Right lobe of liver (tissue), 6 donors: ENCODE measurements at regions not wholly inside any gene's neighbourhood (a gene's known extent, or its start where the extent isn't known, plus 50 kb on each side); places are given as distances from the start of the nearest gene placed in this dataset.

Experiments
- ATAC-seq, 4 donors: fragments of 200-7000 bp; cut with Tn5 transposase; one replicate each; pipeline ENCODE4 v1.9.1; 2020; ENCODE audit warnings: mild to moderate bottlenecking in 4 of 4, moderate library complexity in 4 of 4
- DNase-seq, 3 donors: peaks; one replicate each; pipeline ENCODE4 v3.0.0-alpha.2; 2020
- H3K27ac ChIP-seq, 3 donors: fragments of 200-600 bp; one replicate each; pipeline ENCODE4 v1.8.0; 2022
- H3K27me3 ChIP-seq, 2 donors: fragments of 200-600 bp; one replicate each; pipeline ENCODE4 v1.8.0; 2022
- H3K36me3 ChIP-seq, 4 donors: fragments of 200-600 bp; sonication (generic) in 1 of 4; one replicate each; pipeline versions ENCODE4 v1.5.1 to v1.8.0; 2017 to 2022; ENCODE audit warnings: control low read depth in 1 of 4
- H3K4me1 ChIP-seq, 4 donors: fragments of 200-600 bp; sonication (generic) in 1 of 4; one replicate each; pipeline versions ENCODE4 v1.5.1 to v1.8.0; 2017 to 2022; ENCODE audit warnings: control low read depth in 1 of 4
- H3K4me3 ChIP-seq, 3 donors: fragments of 200-600 bp; one replicate each; pipeline ENCODE4 v1.8.0; 2022
- H3K9me3 ChIP-seq, 4 donors: fragments of 200-600 bp; sonication (generic) in 1 of 4; one replicate each; pipeline versions ENCODE4 v1.5.1 to v1.8.0; 2017 to 2022; ENCODE audit warnings: control low read depth in 1 of 4
- CTCF ChIP-seq, 4 donors: fragments of 200-600 bp in 3 of 4; fragments of 450-650 bp in 1 of 4; IDR thresholded peaks; one replicate each; pipeline versions ENCODE4 v1.5.1 to v1.8.0; 2016 to 2022; ENCODE audit warnings: antibody characterized with exemption in 4 of 4, mild to moderate bottlenecking in 2 of 4
- POLR2A ChIP-seq: fragments of 450-650 bp; IDR thresholded peaks from one replicate; pipeline ENCODE4 v1.6.1; 2017; ENCODE audit warnings: antibody characterized with exemption, mild to moderate bottlenecking
- WGBS: methylation state at CpG from one replicate; pipeline ENCODE4 v1.1.6; 2018; ENCODE audit warnings: low coverage, low lambda C conversion rate; ENCODE audit not compliant: insufficient coverage; ENCODE audit errors: missing lambda C conversion rate; 5-methylcytosine and 5-hydroxymethylcytosine counted together
- intact Hi-C, 2 donors: fragments of 100-400 bp; cut with DNase I; formaldehyde crosslinking; loops; one replicate each; pipeline versions ENCODE4 v1.11.2 to v1.14.1; 2022
- donor health status: DM: no; HTN: yes; CAD: no.
- donor health status: DM: no; HTN: no; CAD: no.
- donor health status: DM: no; HTN: no; CAD: no.
- donor health status: DM: no; HTN: yes; CAD: no.
- donor health status: DM: no; HTN: yes; CAD: no.

GRCh38 chr4:18844726-18845125 lies 823.2 kb upstream of the LCORL start:
- no peak for TF ChIP-seq POLR2A
- no peak for TF ChIP-seq CTCF (IDR thresholded peaks at IDR 0.05)
- DNase-seq (no peak), ATAC-seq (no peak)
- Histone ChIP-seq H3K4me1 (no peaks in the 10 kb centered on the region), H3K27ac (no peak overlapping the region), H3K36me3 (no peaks in the 10 kb centered on the region), H3K4me3 (no peak overlapping the region), H3K27me3 (no peaks in the 10 kb centered on the region), H3K9me3 (no peaks in the 10 kb centered on the region)
- intact Hi-C loops, result no loop called here
- 31% methylated on average over 1 of the region's 1 CpG for WGBS

- no peaks in the 10 kb centered on the region for H3K27me3 ChIP-seq
- no peak for TF ChIP-seq POLR2A
- no peak for TF ChIP-seq CTCF (IDR thresholded peaks at IDR 0.05)
- ATAC-seq, result no peak
- no peaks in the 10 kb centered on the region for H3K36me3 ChIP-seq
- H3K4me3 ChIP-seq, result no peak overlapping the region
- 100% methylated on average over 1 of the region's 5 CpGs for WGBS
- H3K27ac ChIP-seq, result no peak overlapping the region
- no peaks in the 10 kb centered on the region for H3K4me1 ChIP-seq
- intact Hi-C loops, result no loop called here
- no peak for DNase-seq
- H3K9me3 ChIP-seq, result no peaks in the 10 kb centered on the region
Measured at GRCh38 chr4:18842431-18842830, 820.9 kb upstream of the LCORL start.

- WGBS, result 28% methylated on average over 3 of the region's 3 CpGs
- ATAC-seq, result no peak
- no peak overlapping the region for H3K4me3 ChIP-seq
- no peaks in the 10 kb centered on the region for H3K9me3 ChIP-seq
- no peaks in the 10 kb centered on the region for H3K4me1 ChIP-seq
- H3K27me3 ChIP-seq, result no peaks in the 10 kb centered on the region
- H3K36me3 ChIP-seq, result no peaks in the 10 kb centered on the region
- DNase-seq, result no peak
- H3K27ac ChIP-seq, result no peak overlapping the region
- intact Hi-C loops, result no loop called here
- TF ChIP-seq POLR2A, result no peak
- TF ChIP-seq CTCF (IDR thresholded peaks at IDR 0.05), result no peak
Measured at GRCh38 chr4:18840481-18840880, 818.9 kb upstream of the LCORL start.

- Histone ChIP-seq H3K4me1 (peaks cover 0 to 7% (median 0%) of the 10 kb centered on the region in 4 donors), H3K27me3 (no peaks in the 10 kb centered on the region), H3K36me3 (no peaks in the 10 kb centered on the region), H3K4me3 (no peak overlapping the region), H3K27ac (no peak overlapping the region), H3K9me3 (no peaks in the 10 kb centered on the region)
- intact Hi-C loops, result no loop called here
- no peak for TF ChIP-seq CTCF (IDR thresholded peaks at IDR 0.05)
- WGBS, result 55% methylated on average over 4 of the region's 4 CpGs
- DNase-seq, result no peak
- ATAC-seq, result no peak
Measured at GRCh38 chr4:18816228-18816895, 794.8 kb upstream of the LCORL start.

- no peak for ATAC-seq
- Histone ChIP-seq H3K4me1 (peaks cover 0 to 7% (median 0%) of the 10 kb centered on the region in 4 donors), H3K27ac (no peak overlapping the region), H3K4me3 (no peak overlapping the region), H3K9me3 (no peaks in the 10 kb centered on the region), H3K27me3 (no peaks in the 10 kb centered on the region), H3K36me3 (no peaks in the 10 kb centered on the region)
- TF ChIP-seq POLR2A, result no peak
- TF ChIP-seq CTCF (IDR thresholded peaks at IDR 0.05), result no peak
- intact Hi-C loops, result no loop called here
- DNase-seq, result no peak
- 72% methylated on average over 2 of the region's 3 CpGs for WGBS
Measured at GRCh38 chr4:18815779-18816173, 794.2 kb upstream of the LCORL start.
